GM03348 (cell line): ENCODE measurements at regions not wholly inside any gene's neighbourhood (a gene's known extent, or its start where the extent isn't known, plus 50 kb on each side); places are given as distances from the start of the nearest gene placed in this dataset.
A peak's percentile ranks its signal among the peaks of the same experiment; 100 is the strongest.
"Not testable (repeated sequence)": the region's sequence is repeated elsewhere in the genome, so short reads cannot be mapped to it uniquely, and the experiment has no call there.

Experiments
- DNase-seq: peaks from one replicate; pipeline ENCODE4 v3.0.0; 2012; ENCODE audit warnings: low spot score

DNA sequence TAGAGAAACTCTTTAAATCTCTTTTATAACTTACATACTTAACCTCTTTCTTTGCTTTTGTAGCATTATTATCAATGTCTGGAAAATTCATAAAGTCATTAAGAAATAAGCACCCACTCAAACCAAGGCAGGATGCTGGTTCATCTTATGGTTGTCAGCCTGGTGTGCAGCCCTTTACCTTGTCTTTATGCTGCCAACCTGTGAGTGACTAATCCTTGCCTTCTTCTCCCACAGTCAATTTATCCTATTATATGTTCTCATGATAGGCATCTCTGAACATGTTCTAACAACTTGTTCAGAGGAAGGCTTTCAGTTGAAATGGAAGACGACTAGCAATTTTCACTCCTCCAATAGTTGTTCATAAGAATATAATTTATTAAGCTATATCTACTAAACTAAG is 186.9 kb upstream of the CAND1 start:
- DNase-seq = no peak

- no peak for DNase-seq
These were observed 183.5 kb upstream of the CAND1 start for GRCh38 chr12:67085699-67086098.

DNA sequence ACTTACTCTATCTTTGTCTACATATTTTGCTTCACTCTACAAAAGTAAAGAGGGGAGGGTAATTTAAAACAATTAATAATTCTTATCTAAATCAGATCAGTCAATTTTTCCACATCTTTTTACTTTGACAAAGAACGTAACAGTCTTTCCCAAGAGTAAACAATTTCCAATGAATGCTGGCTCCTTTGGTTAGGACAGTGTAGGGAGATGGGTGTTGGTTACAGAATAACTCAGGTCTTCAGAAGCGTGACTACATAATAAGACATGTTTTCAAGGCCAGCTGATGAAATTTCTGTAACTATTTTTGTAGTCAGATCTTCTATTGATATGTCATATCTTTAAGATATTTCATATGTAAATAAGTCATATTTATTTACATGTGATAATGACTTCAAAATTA is 183.0 kb upstream of the CAND1 start:
- no peak for DNase-seq

GRCh38 chr12:67088401-67089118 is 180.6 kb upstream of the CAND1 start:
- no peak for DNase-seq

DNA sequence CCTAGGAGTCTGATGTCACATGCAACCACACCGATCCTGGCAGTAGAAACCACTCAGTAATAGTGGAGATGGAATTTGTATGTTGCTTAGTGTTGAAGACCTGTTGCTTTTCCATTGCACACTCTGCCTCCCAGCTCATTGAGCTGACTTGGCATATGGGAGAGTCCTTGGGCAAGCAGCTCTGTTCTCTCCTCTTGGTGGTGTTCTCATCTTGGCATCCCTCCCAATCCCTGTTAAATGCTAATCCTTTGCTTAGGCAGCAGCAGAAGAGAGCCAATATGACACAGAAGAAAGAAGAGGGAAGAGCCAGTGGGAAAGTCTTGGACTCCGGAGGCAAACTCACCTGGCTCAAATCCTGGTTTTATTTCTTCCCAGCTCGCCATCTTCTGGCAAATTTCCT is 178.0 kb upstream of the CAND1 start:
- DNase-seq = no peak

GRCh38 chr12:67091678-67092077 is 177.5 kb upstream of the CAND1 start:
- DNase-seq = no peak

DNA sequence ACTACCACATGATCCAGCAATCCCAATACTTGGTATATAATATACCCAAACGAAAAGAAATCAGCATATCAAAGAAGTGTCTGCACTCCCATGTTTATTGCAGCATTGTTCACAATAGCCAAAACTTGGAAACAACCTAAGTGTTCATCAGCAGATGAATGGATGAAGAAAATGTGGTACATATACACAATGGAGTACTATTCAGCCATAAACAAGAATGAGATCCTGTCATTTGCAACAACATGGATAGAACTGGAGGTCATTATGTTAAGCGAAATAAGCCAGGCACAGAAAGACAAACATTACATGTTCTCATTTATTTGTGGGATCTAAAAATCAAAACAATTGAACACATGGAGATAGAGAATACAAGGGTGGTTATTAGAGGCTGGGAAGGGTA is 176.2 kb upstream of the CAND1 start:
- not testable (repeated sequence) for DNase-seq

DNA sequence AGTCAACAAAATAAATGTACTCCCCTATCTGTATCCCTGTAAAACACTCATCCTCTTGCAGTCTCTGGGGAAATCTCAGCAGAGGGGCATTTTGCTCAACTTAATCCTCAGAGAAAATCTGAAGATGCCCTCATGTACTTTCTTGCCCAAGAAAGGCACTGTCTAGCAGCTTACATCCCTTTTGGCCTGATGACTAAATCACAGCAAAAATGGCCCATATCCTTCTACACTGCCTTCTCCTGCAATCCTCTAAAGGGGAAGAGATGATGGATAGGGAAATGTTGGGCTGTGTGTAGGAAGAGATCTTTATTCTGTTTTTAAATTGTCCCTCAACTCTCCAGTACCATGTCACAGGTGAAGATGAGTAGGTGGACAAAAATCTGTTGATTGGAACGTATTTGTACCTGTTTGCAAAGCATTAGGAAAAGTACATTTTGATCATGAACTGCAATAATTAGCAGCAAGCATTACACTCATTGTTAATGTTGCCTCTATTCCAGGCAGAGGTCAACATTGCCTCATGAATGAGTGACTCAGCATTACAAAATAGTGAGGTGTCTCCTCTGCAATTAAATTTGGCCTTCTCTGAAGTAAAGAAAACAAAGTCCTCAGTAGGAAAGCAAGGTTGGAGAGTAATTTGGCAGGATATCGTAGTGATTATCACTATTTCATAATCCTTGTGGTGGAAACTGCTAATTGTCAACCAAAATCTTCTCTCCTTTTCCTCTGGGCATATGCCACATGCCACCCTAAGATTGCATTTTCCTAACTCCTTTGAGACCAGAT is 172.4 kb upstream of the CAND1 start:
- peak; percentile 6 for DNase-seq

DNA sequence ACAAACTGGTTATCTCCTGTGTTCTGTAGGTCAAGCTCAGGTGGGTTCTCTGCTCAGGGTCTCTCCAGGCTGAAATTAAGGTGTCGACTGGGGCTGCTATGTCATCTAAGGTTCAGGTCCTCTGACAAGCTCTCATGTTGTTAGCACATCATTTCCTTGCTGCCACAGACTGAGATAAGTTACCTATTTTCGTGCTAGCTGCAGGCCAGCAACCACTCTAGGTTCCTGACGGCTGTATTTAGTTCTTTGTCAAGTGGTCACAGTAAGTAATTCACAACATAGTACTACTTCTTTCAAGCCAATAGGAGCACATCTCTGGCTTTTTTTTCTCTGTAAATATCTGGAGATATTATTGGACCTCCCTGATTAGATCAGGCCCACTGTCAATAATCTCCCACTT is 169.3 kb upstream of the CAND1 start:
- no peak for DNase-seq

DNA sequence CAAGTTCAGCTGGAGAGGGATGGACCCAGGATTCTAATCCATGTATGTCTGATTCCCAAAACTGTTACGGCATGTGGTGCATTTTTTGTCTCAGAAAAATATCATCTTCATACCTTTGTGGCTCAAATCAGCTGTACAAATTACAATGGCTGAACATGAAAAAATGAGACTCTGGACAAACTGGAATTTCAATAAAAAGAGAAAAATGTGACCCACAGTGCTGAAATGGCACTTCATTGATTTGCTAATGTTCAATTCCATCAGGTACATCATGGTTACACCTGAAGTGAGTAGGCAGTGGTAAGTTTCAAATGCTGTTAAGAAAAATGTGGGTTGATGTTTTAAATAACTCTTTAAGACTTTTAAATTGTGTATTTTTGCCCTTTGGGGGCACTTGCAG is 165.6 kb upstream of the CAND1 start:
- DNase-seq = no peak

GRCh38 chr12:67107235-67107634 is 161.9 kb upstream of the CAND1 start:
- no peak for DNase-seq

- DNase-seq = no peak
These were observed 161.3 kb upstream of the CAND1 start for GRCh38 chr12:67107751-67108269.

GRCh38 chr12:67110345-67110744 is 158.8 kb upstream of the CAND1 start:
- DNase-seq = not testable (repeated sequence)

GRCh38 chr12:67111182-67111581 is 158.0 kb upstream of the CAND1 start:
- no peak for DNase-seq

- DNase-seq = no peak
These were observed 156.6 kb upstream of the CAND1 start for GRCh38 chr12:67112586-67112985.

- no peak for DNase-seq
These were observed 153.0 kb upstream of the CAND1 start for GRCh38 chr12:67116134-67116533.

DNA sequence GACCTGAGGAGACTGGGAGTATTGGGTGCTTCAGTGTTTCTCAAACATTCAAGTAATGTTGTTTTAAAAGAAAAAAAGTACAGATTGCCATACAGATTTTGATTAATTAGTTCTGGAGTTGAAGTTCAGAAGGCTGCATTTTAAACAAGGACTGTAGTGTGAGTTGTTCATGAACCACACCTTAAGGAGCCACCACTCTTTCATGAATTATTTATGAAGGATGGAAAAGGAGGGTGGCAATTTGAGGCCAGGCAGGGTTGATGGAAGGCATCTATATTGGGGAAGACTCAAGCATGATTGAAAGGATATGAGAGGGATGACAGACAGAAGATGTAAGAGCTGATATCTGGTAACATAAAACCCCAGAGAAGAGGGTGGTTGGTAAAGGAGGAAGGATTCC is 146.6 kb upstream of the CAND1 start:
- DNase-seq = no peak

GRCh38 chr12:67137256-67137655 is 131.9 kb upstream of the CAND1 start:
- DNase-seq = no peak

GRCh38 chr12:67141296-67142018 is 127.7 kb upstream of the CAND1 start:
- DNase-seq = no peak

DNA sequence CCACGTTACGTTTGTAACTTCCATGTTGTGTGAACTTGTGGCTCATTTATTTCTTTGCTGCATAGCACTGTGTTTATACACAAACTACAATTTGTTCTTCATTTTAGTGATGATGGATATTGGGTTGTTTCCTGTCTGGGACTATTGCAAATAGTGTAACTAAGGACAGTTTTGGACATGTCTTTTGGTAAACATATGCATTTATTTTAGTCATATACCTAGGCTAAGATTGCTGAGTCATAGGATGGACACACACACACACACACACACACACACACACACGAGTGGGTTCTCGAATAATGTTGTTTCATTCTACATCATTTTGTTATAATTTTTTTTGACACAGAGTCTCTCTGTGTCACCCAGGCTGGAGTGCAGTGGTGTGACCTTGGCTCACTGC is 123.5 kb upstream of the CAND1 start:
- no peak for DNase-seq

DNA sequence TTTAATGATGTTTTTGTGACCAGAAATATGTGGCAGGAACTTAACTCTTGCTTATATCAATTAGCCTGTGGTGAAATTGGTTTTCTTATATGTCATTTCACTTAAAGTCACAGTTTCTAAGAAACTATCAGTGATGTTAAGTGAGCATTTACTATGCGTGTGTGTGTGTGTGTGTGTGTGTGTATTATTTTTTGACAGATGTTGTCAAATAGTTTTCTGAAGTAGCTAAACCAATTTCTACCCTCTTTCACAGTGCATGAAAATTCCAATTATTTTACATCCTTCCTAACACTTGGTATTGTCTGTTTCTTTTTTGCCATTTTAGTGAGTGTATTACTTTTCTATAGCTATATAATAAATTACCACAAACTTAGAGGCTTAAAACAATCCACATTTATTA is 122.1 kb upstream of the CAND1 start:
- no peak for DNase-seq

GRCh38 chr12:67147447-67147846 is 121.7 kb upstream of the CAND1 start:
- DNase-seq = no peak

DNA sequence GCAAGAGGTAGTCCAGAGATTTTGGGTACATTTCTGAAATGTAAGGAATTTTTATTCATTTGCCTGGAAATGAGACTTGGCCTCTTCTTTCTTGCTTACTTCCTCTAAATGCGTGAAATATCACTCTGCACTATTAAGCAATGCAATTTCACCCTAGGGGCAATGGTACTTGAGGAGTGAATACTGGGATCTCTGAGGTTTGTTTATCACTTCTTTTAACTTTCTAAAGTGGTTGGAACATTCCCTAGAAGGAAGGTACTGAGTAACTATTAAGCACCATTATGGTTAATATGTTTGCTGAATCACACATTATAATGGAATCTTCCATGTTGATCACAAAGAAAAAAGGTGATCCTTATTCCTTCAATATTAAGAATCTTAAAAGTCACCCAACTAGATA is 120.9 kb upstream of the CAND1 start:
- DNase-seq = no peak
